ENCODE measurements at regions not wholly inside any gene's neighbourhood (a gene's known extent, or its start where the extent isn't known, plus 50 kb on each side); places are given as distances from the start of the nearest gene placed in this dataset.

DNA sequence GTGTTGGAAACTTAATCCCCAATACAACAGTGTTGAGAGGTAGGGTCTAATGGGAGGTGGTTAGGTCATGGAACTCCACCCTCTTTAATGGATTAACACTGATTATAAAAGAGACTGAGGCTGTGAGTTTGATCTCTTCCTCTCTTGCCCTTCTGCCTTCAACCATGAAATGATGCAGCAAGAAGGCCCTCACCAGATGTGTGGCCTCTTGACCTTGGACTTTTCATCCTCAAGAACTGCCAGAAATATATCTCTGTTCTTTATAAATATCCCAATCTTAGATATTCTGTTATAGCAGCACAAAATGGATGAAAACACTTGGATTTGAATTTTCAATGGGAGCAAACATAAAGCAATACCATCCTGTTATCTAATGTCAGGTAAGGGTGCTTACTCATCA lies 67.6 kb downstream of the NMUR2 start:
- no peak for DNase-seq (ENCODE audit: low read depth)

DNA sequence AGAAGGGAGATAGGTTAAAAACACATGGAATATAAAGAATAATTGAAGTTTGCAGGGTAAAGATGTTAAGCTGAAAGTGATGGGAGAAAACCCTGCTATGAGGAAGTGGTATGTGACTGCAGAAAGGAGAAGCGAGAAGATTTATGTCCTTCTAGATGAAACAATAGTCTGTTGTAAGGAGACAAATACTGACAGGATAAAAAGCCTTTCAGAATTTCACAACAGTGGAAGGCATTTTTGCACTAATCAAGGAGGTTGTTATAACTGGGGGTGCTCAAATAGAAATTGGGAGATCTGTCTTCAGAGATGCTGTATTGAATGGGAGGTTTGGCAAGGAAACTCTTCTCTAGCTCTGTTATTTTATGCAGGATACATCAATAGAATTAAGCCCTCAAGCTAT lies 69.6 kb downstream of the NMUR2 start:
- DNase-seq (ENCODE audit: low read depth), result no peak

DNA sequence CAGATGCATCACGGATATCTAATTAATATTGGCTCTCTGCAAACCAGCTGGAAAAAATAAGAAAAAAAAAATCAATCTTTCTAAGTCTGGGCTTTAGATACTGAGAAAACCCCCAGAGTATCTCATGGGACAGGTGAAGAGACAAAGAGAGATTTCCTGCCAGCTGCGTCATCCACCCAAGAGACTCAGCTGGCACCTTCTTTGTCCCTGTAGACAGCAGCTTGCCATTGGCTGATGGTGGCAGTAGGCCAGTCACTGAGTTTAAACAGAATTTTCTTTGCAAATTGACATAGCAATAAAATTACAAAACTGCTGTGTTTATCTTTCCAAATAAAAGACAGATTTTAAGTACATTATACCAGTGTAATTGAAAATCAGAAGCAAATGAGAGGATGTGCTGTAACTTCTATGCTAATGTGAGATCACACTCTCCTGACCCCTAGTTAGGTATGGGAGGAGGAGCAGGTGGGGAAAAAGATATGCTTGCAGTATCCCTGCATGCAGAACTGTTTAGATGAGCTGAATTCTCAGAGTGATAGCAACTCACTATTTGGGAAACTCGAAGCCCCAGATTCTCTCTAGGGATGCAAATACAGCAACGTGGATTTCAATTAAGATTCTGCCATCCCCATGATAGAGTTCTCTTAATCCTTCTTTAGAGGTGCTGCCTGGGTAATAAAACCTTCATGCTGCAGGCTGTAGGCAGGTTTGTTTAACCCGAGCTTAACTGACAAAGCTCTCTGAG lies 72.2 kb downstream of the NMUR2 start:
- no peak for DNase-seq (ENCODE audit: low read depth)

DNA sequence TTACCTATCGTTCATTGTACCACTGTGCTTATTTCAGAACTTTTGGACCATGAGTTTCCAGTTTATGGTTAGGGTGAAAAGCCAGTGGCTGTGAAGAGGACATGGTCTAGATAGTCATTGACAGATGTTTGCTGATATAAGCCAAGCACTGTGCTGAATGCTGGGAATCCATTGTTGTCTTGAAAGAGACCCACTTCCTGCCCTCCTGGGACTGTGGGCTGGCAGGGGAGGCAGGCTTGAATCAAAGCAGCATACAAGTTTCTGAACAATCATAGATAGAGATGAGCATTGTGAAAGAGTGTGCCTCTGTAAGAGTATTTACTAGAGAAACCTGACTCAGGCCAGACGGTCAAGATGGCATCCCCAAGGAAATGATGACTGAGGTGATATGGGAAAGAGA lies 73.4 kb downstream of the NMUR2 start:
- no peak for DNase-seq (ENCODE audit: low read depth)

DNA sequence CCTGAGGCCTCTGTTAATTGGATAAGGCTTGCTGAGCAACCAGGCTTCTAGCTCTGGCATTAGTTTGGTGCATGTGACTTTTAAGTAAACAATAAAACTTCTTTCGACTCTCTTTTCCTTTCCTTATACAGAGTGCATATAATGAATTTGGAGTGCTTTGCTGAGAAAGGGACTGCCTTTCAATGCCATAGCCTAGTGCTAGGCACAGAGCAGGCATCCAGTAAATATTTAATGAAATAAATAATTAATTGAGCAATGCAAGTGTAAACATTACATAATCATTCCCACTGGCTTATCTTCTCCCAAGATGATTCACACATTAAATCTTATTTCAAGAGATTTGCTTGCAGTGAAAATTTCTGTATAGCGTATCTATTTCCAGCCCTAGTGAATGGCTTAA lies 74.1 kb downstream of the NMUR2 start:
- no peak for DNase-seq (ENCODE audit: low read depth)

DNA sequence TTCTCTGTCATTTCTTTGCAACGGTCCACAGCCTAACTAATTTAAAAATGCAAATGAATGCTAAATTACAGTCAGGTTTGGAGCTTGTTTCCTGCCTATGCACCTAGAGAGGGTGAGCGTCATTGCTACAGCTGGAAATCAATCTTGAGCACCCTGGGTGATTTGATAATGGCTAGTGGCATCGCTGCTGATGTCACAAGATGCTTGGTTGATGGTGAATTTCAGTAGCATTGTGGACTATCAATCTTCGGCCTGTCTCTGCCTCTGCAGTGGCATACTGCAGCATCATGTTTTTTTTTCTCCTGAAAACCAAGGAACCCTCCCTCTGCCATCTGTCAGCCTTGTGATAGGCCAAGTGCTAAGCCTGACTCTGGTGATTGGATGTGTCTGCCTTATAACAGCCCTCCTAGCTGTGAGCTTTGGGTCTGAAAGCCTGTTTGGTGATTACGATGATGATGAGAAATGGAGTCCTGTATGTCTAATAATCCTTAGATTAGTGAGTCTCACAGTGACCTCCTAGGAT lies 75.3 kb downstream of the NMUR2 start:
- no peak for DNase-seq (ENCODE audit: low read depth)

DNA sequence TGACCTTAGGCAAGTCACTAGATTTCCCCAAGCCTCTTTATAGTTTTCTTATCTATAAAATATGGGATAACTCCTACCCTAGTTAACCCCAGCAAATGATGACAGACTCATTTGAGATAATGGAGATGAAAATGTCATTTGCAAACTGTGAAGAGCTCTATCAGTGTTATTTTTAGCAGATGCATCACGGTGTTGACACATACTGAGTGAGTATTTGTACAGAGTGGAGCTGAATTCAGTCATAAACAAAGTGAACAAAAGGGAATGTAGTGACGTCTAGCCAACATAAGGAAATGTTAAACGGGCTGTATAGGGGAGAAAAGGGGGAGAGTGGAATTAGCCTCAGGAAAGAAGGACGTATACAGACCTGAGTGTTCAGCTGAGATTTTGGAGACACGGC lies 75.9 kb downstream of the NMUR2 start:
- DNase-seq (ENCODE audit: low read depth), result no peak

DNA sequence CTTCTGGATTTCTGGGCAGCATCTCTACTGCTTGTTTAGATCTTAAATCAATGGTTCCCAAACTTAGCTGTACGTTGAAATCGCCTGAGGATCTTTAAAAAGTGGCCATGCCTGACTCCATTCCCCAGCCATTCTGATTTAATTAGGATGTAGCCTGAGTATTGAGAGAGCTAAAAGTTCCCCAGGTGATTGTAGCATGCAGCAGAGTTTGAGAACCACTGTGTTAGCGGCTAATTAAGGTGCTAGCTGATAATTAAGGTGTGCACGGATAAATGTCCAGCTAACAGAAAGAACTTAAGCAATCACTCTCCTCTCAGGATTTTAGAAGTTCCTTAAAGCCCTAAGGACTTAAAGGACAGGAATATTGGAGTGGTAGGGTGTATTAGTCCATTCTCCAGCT lies 89.1 kb downstream of the NMUR2 start:
- no peak for DNase-seq (ENCODE audit: low read depth)

DNA sequence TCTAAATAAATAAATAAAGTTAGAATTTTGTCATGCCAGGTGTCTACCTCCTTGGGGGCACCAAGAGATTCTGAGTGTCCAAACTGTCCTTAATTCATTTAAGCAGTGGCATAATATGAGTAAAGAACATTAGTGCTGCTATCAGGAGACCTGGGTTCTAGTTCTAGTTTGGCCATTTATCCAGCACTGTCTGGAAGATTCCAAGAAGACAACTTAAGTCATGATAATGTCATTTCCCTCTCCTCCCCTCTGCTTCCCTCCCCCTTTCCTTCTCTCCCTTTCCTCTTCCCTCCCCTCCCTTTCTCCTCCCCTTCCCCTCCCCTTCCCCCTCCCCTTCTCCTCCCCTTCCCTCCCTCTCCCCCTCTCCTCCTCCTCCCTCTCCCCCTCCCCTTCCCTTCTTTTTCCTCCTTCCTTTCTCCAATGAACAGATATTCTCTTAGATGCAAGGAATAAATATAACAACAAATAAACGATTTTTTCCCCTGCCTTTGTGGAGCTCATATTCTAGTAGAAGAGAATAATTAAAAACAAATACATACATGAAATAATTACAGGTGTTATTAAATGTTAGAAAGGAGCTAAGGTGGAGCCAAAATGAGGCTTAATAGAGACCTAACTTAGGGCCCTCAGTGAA lies 90.8 kb downstream of the NMUR2 start:
- DNase-seq (ENCODE audit: low read depth), result no peak

DNA sequence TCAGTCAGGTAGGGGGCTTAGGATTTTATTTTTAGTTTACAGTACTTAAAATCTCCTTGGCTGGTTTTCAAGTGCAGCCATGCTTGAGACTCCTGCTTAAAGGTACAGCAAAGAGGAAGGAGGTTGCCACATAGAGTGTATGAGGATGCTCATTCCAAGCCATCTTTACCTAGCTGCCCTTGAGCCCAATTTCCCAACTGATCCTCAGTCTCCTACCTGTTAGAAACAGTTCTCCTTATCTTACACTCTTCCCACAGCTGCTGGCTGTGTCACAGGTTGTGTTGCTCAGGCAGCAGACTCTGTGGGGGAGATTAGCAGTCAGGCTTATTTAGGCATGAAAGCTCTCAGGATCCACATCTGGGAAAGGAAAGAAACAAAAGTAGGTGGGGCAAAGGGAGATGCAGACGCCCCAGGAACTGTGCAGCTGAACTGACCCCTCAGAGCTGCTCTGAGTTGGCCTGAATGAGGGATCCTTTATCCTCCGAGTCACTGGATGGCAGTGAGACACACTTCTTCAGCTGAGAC lies 95.1 kb downstream of the NMUR2 start:
- DNase-seq (ENCODE audit: low read depth), result no peak

DNA sequence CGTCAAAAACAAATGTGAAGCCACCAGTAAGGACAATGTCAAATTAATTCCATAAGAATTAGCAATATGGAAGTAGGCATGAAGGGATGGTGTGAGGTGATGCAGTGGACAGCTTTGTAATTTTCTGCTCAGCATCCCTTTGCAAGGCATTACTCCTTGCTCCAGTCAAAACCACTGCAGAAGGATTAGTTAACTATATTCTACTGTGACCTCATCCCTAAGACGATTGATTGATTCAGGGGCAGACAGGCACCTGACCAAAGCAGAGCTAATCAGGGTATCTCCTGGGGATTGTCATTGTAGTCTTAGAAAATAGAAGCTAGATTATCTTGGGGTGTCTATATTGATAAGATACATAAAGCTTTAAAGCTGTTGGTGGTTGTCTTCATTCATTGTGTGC lies 98.7 kb downstream of the NMUR2 start:
- DNase-seq (ENCODE audit: low read depth), result no peak

DNA sequence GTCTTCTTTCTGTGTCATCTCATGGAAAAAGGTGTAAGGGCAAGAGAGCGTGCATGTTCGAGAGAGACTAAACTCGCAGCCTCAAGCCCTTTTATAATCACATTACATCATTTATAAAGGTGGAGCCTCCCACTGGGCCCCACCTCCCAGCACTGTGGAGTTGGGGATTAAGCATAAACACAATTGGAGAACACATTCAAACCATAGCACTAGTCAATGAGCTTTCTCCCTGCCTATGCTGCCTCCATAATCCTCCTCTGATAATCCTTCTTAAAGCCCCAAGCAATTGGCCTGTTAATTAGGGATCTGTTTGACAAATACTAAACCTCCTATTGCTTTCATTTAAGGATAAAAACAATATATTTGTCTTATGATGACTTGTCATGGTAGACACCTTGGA lies 99.6 kb downstream of the NMUR2 start:
- DNase-seq (ENCODE audit: low read depth), result no peak

DNA sequence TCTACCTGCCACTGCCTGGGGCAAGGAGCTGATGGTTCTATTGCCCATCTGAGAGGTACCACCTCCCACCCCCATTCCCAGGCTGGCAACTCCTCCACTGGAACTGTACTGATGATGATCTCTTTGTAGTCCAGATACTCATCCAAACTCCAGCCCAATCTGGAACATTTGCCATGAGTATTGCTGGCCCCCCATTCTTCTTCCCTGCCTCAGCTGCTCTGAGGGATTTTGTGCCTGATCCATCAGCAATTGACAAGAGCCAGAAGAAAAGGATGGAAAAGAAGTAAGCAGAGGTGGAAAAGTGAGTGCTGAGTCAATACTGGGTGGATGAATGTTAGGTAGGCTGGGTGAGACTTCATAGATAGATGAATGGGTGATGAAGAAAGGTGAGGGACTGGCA lies 101.2 kb downstream of the NMUR2 start:
- DNase-seq (ENCODE audit: low read depth), result no peak

DNA sequence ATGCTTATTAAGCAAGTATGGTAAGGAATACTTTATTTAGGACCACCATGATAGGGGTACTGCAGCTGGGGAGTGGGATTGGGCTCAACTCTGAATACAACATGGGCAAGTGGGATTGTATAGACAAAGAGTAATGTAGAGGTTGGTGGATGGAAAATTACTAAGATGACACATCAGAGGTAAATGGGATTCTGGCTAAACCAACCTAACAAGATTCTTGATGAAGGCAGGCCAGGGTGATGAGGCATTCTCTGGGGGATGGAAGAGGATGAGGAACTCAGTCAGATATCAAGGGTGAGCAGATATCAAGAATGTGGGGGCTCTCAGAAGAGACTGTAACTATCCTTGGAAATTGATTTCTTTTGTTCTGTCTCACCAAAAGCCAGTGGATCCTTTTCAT lies 107.2 kb downstream of the NMUR2 start:
- DNase-seq (ENCODE audit: low read depth), result no peak

DNA sequence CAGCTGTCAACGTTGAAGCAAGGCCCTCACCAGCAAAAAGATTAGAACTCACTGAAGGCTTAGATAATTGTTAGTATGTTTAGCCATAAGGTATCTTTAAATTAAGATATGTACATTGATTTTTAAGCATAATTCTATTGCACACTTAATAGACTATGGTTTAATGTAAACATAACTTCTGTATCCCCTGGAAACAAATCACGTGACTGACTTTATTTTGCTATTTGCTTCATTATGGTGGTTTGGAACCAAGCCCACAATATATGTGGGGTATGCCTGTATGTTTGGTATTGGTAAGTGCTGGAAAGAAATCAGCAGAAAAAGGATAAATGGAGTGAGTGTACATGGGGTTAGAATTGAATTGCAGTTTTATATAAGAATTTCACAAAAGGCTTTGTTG lies 111.9 kb downstream of the NMUR2 start:
- no peak for DNase-seq (ENCODE audit: low read depth)

DNA sequence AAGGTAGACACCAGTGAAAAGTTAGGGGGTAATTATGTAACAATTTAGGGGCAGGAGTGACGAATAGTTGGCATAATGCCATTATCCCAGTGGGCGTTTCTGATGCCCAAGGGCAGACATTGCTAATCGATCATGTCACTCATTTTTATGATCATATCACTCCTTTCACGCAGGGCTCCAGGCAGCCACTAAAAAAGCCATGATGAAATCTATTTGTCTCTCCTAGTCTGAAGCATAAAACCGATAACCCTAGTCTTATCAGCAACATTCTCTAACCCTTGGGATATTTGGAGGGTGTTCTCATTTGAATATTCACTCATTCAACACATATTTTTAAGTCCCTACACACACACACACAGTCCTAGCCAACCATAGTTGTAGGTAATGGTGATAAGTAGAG lies 114.9 kb downstream of the NMUR2 start:
- DNase-seq (ENCODE audit: low read depth), result no peak

DNA sequence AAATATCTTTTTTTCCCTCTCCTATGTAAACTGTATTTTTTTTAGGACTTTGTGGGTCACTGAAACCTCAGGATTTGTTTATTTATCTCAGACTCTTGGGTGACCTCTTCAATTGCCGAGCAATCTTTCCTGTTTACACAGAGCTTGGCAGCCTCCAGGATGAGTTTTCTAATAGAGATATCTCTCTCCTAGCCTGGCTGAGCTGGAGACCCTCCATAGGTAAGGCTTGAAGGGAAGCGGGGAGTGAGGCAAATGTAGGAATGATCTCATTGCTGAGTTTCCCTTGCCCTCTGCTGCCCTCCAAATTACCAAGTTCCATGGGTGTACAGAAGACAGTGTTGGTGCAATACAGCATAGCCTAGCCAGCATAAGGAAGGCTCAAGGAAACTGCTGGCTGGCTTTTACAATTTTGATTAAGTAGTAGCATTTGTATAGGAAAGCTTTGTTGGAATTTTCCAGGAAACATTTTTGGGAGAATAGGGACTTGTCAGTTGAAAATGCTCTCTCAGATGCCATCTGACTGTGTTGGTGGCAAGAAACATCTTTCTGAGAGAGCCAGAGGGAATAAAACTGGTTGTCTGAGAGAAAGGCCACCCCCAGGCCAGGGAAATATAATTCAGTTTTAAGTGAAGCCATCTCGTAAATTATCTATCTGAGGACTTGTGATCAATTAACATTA lies 116.0 kb downstream of the NMUR2 start:
- DNase-seq (ENCODE audit: low read depth), result no peak

DNA sequence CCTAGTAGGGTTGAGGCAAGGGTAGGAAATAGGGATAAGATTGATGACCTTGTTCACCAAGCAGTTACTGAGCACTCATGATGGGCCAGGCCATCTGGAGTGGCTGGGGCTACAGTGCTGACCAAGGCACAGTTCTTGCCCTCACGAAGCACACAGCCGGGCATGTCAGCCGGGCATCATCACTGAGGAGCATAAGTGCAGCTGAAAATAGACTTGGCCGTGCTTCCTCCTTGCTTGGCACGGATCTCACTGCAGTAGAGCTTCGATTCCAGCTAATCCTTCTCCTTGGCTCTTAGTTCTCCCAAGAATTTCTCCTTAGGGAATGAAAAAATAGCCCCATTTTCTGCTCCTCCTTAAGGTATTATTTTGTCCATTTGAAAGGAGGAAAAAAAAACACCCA lies 116.6 kb downstream of the NMUR2 start:
- no peak for DNase-seq (ENCODE audit: low read depth)

DNA sequence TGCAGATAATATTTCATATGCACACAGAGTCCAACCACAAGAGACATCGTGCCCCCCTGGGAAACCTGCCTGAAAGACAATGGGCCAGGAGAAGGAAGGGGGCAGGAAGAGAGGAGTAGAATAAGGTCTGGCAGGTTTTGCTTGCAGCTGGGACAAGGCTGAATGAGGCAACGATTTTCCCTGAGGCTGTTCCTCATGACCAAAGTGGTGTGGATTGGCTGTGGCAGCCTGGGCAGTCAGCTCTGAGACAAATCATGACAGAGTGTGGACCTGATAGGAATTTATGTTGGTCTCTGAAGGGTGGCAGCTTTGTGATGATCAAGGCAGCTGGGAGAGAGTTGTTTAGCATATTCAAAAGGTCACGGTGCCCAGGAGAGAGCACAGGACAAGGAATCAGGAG lies 119.3 kb downstream of the NMUR2 start:
- no peak for DNase-seq (ENCODE audit: low read depth)

DNA sequence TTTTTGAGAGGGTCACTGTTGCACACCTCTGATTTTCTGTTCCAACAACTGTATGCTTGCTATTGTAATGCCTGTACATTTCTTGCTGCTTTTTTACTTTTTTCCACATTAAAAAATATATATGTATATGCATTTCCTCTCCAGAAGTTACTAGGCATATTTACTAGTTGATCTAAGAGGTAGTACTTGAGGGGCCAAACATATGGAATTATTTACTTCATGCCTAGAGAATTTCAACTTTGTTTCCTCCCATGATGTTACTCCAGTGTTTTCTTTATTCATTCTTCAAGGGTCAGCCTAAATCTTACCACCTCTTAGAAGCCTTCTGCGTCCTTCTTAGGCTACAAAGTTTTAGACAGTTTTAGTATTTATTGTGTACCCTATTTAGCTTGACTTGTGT lies 122.7 kb downstream of the NMUR2 start:
- no peak for DNase-seq (ENCODE audit: low read depth)

DNA sequence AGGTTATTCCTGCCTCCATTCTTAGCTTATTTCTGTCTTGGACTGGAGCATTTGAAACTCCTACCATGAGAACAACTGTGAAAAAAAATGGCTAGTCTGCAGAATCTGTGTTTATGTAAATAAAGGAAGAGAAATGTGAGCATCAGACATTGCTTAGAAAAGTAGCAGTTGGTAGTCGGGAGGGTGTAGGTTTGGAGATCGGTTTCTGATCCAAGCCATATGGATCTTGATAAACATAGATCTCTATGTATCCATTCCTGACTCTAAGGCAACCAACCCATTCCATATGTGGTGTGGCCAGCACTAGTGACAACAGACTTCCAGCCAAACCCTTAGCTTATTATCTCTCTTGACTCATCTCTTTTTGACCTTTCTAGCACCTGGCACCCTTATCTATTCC lies 127.1 kb downstream of the NMUR2 start:
- DNase-seq (ENCODE audit: low read depth), result no peak

DNA sequence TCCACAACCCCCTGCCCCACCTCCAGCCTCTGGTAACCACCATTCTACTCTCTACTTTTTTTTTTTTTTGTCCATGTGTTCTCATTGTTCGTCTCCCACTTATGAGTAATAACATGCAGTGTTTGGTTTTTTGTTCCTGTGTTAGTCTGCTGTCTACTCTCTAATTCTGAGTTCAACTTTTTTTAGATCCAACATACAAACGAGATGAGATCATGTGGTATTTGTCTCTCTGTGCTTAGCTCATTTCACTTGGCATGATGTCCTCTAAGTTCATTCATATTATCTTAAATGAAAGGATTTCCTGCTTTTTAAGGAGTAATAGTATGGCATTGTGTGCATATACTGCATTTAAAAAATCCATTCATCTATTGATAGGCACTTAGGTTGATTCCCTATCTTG lies 130.9 kb downstream of the NMUR2 start:
- no peak for DNase-seq (ENCODE audit: low read depth)

DNA sequence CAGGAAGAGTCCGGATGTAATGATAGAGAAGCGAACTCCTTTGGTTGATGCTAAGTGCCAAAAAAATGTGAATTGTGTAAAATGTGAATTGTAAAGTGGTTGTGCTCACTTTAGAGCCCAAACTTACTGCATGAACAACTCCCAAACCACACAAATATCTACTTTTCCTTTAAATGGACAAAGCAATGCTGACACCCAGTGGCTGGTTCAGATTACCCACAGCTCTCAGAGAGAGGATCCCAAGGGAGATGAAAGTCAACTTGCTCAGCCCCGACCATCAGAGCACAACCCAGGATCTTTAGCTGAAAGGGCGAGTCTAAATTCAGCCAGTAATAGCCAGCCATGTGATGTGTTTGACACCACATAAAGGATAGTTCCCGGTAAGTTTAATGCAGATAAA lies 133.7 kb downstream of the NMUR2 start:
- DNase-seq (ENCODE audit: low read depth), result no peak
